SKM-1 (cell line): ENCODE measurements at regions not wholly inside any gene's neighbourhood (a gene's known extent, or its start where the extent isn't known, plus 50 kb on each side); places are given as distances from the start of the nearest gene placed in this dataset.
"Not testable (repeated sequence)": the region's sequence is repeated elsewhere in the genome, so short reads cannot be mapped to it uniquely, and the experiment has no call there.

Source experiments
- DNase-seq: peaks from one replicate; lab custom pipeline; 2025; ENCODE audit not compliant: unreplicated experiment; lab: John Stamatoyannopoulos, UW

DNA sequence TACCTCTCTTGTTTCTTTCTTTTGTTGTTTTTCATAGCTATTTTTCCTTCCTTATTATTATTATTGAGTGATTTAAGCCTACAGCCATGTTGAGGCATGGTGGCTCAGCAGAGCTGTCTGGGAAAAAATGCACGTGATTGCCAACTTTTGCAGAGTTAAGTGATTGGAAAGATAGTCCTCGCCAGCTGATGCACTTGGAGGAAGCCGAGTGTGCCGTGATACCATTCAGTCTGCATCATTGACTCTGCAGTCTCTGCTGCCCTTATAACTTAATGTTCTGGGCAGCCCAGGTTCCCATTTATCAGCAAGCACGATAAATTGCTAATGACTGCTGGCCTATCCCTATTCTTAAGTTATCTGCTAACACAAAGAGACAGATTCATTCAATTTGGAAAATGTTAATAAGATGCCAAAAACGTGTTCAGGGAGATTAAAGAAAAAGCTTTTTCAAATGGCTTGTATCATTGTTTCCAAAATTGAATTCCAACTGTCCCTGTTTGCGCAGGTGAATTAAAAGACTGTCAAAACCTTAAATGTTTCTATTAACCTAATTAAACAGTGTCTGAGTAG lies 232.9 kb upstream of the NPY start:
- no peak for DNase-seq

DNA sequence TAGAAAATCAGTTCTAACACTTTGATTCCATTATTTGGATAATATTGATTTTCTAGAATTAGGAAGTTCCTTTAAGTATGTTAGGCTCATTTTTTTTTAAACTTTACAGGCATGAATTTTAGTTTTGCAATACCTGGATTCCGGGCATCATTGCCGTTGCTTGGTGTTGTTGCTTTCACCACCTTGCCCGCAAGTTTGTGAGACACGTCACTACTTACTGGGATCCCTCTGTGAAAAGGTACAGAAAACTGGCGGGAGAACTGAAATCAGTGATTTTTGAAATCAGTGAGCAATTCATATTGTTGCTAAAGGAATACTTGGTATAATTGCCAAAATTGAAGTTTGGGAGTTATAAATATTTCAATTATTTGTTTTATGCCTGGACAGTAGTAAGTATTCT lies 232.3 kb upstream of the NPY start:
- no peak for DNase-seq

DNA sequence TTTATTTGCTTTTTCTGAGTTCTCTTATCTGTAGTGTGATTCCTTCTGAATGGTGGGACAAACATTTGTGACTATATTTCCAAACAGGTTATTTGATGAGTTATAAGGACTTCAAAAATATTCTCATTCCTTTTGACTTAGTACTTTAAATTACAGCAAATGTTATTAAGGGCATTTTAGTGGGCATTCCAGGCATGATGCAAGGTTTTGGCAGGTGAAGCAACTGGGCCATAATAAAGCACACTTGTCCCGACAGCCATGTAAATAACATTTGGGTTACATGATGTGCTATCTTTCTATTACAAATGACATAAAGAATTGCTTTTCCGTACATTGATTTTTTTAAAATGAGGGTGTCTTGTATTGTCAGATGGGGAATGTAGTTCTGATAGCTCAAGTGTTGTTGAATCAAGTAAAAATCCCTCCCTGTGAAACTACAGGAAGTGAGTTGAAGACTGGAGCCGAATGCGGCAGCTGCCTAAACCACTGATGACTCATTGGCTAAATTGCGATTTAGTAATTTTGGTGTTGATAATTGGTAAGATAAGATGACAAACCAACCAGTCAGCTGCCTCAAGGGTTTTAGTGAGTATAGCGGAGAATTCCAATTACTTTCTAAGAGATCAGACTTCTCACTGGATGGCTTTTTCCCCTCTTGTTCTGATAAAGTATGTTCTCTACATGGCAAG lies 231.3 kb upstream of the NPY start:
- DNase-seq, result peak; percentile 41

DNA sequence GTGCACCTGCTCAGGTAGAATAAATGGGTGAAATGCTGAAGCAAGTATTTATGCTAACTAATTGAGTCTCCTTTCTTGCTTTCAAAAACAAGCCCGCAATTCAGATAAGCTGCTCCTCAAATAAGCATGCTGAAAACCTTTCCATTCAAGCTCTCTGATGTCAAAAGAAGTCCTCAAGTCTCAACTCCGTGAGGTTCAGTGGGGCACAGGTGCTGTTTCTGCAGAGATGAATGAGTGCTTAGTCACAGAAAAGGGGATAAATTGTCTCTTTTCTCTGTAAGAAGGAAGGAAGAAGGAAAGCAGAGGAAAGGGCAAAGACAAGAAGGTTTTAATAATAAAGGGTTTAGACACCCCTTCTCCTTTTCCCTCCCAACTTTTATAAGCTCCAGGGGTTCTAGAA lies 229.8 kb upstream of the NPY start:
- DNase-seq, result no peak

DNA sequence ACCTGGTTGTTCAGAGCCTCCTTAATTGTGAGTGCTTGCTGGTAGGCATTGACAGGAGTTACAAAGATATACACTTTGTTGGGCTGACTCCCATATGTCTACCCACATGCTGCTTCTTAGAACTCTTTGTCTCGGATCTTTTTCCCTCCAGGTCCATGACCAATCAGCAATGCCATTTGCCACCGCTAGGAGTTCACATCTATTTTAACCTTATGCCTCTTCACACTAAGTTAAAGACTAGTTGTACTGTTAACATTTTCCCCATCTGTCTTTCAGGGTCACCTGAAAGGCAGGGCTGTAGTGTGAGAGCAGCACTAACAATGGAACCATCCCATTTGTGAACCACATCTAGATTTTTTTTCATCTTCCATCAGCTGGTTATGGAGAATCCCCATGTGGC lies 226.7 kb upstream of the NPY start:
- DNase-seq, result no peak

DNA sequence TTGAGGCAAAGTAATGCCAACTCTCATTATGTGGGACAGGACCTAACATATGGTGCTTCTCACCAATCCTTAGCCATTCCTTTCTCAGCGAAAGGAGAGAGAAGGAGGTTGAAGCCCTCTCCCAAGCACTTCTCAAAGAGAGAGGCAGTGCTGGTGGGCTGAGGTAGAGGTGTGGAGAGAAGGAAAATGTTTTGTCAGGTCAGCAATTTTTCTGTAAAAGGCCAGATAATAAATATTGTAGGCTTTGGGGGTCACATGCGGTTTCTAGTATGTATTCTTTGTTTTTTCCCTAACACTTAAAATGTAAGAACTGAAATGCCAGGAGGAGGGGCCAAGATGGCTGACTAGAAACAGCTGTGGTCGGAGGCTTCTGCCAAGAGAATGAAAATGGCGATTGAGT lies 225.0 kb upstream of the NPY start:
- DNase-seq, result no peak

DNA sequence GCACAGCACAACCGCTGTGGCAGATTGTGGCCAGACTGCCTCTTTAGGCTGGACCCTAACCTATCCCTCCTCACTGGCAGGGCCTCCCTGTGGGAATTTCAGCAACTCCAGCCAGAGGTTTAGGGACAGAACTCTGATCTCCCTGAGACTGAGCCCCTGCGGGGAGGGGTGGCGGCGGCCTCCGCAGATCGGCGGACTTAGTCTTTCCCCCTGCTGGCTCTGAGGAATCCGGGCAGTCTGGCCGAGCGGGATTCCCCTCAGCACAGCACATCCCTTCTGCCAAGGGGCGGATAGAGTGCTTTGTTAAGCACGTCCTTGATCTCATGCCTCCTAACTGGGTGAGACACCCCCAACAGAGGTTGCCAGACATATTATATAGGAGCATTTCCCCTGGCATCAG lies 224.2 kb upstream of the NPY start:
- DNase-seq, result no peak

DNA sequence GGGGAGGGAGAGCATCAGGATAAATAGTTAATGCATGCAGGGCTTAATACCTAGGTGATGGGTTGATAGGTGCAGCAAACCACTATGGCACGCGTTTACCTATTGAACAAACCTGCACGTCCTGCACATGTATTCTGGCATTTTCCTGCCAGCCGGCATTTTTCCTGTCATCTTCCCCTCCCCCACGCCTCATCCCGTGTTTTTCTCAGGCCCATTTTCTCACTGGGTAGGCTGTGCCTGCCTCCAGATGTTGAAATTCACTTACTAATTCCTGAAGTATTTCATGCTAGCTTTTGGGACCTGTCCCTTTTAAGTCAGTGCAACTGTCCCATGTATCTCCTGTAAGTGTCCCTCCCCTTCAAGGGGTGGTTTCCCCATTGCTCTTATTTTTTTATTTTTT lies 220.3 kb upstream of the NPY start:
- DNase-seq, result no peak

DNA sequence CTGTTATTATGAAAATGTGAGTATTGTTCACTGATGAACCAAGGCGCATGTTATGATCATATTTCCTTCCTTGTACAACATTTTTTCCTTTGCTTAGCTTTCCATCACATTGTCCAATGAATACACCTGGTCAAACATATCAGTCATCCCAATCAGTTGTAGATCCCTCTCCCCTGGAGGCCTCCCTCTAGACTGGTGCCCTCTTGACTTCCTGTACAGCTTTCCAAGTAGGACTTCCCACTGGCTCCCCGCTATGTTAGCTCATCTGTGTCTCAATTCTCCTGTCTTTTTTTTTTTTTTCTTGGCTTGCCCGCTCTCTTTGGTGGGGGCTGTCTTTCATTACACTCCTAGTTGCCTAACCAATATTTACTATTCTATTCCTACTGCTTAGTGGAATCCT lies 214.2 kb upstream of the NPY start:
- DNase-seq, result no peak

DNA sequence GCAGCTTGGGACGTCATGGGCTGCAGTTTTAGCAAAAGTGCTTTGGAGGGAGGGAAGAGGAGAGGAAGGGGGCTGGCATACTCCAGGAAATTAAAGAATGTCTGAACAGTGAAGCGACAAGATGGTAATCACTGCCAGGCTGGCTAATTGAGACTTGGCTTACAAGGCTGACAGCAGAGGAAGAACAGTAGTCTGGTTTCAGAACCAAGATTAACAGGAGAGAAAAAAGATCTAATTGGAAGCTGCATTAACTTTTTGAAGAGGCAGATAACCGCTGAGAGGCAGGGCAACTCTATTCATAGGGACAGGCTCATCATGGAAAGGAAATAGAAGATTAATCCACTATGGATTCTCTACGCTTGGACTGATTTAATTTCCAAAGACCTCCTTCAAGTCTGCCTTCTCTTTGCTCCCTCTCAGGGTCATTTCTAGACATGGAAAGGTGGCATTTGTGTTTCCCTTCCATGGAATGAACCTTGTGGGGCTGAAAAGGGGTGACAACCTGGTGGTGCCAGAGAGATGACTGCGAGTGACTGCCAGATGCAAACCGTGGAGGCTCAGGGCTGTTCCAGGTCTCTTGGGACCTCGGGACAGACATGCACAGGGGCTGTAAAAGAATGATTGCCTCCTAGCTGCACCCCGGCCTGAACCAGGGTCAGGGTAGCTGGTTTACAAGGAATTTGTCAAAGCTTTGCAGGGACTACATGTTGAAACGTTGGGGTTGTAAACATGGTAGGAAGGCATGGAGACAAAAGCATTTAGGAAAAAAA lies 210.2 kb upstream of the NPY start:
- DNase-seq, result no peak

DNA sequence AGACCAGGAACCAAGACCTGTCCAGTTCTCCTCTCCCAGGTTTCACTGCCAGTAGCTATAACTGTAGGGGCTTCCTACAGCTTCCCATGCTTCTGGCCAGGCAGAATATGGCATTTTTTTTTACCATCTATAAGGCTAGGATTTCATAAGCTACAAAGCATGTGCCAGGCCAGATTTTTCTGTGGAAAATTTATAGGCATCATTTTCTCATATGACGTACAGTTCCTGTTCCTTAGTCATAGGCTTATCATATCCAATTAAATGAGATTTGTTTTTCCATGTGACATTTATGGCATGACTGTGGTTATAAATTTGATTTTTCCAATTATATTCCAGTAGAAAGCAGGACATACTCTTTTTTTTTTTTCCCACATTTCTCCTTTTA lies 208.6 kb upstream of the NPY start:
- DNase-seq, result no peak

DNA sequence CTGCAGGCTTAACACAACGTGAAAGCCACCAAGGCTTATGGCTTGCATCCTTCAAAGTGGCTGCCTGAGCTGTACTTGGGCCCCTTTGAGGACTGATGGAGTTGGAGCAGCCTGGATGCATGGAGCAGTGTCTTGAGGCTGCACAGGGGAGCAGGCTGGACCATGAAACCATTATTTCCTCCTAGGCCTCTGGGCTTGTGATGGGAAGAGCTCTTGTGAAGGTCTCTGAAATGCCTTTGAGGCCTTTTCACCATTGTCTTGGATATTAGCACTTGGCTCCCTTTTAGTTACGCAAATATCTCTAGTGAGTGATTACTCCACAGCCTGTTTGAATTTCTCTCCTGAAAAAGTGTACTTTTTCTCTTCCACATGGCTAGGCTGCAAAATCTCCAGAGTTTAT lies 201.2 kb upstream of the NPY start:
- no peak for DNase-seq

DNA sequence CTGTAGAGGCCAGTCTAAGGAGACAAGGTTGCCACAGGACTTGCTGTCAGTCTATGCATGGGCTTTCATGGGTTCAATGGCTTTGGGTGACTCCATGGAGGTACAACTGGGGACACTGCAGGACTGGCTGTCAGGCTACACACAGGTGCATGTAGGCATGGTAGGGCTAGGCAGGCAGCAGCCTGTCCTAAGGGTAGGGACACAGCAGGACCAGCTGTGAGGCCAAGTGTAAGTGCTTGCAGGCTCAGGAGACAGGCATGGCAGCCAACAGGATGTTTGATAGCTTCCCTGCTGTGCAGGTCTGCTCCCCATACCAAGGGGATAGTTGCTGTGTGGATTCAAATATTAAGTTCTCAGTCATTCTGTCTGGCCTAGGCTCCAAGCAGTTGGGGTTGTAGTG lies 181.0 kb upstream of the NPY start:
- no peak for DNase-seq

DNA sequence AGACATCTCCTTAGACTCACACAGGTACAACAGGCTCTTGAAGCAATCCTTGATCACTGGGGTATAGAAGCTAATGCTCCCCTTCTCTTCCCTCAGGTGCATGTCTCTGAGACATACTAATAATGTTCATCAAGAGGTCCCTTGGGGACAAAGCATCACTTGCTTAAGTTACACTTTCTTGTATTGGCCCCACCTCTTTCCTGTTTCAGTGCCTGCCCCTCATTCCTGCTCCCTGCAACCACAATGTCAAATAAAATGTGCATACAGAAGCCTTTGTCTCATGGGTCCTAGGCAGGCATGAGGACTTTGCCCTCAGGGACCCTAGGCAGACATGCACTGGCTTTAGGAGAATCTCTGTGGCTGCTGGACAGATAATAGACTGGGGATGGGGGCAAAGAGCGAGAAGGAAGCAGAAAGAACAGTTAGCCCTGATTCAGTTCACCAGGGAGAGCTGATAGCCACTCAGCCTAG lies 175.0 kb upstream of the NPY start:
- no peak for DNase-seq

DNA sequence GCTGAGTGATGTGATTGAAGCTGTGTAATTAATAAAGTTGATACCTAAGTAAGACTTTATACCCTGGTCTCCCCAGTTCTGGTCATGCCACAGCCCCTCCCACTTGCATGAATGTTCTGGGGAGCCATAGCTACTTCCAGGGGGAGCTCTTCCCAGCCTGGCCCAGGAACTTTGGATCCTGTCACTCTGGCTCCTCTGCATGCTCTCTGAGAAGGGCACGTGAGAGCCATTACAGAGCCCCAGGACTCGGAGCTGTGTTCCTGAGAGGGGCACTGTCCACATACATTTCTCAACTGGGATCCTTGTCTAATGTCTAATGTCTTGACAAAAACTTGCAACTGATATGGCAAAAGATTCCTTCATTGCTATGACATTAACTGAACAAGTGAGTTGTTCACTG lies 173.9 kb upstream of the NPY start:
- DNase-seq, result no peak

DNA sequence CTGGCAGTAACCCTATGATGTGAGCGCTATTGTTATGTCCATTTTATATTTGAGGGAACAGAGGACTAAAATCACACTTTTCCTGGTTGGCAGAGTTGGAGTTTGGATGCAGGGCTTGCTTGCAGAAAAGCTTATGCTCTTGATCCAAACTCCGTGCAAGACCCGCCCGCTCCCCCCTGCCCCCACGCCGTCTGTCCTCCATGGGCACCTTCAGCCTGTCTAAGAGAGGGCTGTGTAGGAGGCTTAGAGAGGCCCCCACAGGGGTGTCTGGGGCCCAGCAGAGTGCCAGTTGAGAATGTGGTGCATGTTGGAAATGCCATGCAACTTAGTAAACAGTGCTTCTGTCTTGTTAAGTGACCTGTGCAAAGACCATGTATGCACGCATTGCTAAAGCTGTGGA lies 170.5 kb upstream of the NPY start:
- no peak for DNase-seq

DNA sequence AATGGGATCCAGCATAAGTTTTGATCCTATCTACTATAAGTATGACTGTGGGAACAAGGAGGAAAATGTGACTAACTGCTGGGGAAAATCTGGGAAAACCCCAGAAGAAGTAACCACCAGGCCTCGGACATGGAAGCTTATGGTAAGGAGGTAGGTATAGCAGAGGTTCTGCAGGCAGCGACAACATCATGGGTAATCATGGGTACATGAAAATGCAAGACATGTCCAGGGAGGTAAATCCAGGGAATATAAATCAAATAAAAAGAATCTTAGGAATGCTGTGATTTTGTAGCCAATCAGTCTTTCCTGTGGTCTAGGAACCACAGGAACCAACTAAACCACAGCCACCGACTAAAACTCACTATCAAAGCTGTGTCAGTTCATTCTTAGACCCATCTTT lies 168.3 kb upstream of the NPY start:
- no peak for DNase-seq

DNA sequence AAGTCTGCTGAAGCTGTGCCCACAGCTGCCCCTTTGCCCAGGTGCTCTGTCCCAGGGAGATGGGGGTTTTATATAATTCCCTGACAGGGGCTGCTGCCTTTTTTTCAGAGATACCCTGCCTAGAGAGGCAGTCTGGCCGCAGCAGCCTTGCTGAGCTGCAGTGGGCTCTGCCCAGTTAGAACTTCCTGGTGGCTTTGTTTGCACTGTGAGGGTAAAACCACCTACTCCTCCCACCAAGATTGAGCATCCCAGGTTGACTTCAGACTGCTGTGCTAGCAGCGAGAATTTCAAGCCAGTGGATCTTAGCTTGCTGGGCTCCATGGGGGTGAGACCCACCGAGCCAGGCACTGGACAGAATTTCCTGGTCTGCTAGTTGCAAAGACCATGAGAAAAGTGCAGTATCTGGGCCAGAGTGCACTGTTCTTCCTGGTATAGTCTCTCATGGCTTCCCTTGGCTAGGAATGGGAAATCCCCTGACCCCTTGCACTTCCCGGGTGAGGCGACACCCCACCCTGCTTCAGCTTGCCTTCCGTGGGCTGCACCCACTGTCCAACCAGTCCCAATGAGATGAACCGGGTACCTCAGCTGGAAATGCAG lies 166.0 kb upstream of the NPY start:
- DNase-seq, result not testable (repeated sequence)

DNA sequence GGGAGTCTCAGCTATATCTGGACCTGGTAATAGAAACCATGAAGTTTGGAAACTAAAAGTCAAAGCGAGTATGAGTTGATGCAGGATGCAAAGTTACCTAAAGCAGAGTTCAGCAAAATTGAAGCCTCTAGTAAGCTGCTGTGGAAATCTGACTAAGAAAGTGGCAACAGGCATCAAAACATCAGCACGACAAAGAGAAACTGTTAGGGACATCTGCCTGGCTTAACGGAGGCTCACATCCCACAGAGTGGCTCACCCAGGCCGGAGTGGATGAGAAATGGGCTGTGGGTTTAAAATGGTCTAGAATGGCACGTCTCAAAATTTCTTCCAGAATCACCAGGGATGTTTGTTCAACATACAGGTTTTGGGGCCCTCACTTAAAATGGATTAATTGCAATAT lies 164.1 kb upstream of the NPY start:
- DNase-seq, result no peak

DNA sequence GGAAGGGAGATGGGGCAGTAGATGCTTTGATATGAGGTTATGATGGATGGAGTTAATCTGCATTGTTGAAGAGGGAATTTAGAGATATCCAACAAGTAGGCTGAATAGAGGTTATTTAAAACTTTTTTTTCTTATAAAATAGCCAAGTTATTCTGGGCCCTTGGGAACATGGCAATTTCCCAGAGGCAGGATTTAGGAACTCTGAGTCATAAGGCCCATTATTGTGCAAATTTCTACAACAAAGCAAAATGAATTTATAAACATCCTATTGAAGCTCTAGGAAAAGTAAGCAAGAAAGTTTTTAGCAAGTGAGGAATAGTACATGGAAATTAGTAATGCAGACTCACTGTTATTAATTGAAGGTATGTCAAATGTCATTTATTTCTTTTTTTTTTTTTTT lies 160.9 kb upstream of the NPY start:
- DNase-seq, result no peak

DNA sequence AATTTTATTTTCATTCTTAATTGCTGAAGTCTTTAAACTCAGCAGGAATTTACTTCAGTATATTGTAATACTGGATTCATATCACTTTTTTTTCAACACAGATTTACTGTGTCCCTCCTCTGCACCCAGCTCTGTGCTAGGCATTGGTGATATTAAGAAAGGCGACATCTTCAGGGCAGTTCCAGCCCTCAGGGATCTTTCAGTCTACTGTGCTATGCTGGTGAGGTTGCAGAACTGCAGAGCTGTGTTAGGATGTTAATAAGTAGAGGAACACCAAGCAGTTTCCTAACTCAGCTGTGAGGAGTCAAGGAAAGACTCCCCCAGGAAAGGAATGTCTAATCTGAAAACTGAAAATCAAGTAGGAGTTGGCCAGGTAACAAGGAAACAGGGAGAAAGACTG lies 158.2 kb upstream of the NPY start:
- no peak for DNase-seq

DNA sequence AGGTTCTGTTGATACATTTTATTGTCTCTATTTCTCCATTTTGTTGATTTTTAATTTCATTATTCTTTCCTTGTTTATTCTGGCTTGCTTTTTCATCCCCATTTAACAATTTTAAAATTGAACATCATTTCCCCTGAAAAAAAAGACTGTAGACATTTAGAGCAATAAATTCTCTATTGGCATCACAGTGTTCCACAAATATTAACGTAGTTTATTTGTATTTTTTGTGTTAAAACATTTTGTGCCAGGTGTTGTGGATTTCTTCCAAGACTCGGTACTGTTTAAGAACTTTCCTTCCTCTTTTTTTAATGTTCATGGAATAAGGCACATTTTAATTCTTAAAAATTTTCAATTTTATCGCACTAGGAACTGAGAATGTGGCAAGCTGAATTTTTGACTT lies 156.1 kb upstream of the NPY start:
- DNase-seq, result no peak
